Esophagus muscularis mucosa (tissue), 3 donors: ENCODE measurements at regions not wholly inside any gene's neighbourhood (a gene's known extent, or its start where the extent isn't known, plus 50 kb on each side); places are given as distances from the start of the nearest gene placed in this dataset.

Experiments
- CTCF ChIP-seq, 3 experiments: fragments of 200-600 bp in 2 of 3; fragments of 450-650 bp in 1 of 3; sonication (generic) in 2 of 3; IDR thresholded peaks; one replicate each; pipeline ENCODE4 v1.5.1; 2017 to 2019; ENCODE audit warnings: antibody characterized with exemption in 3 of 3, mild to moderate bottlenecking in 2 of 3, moderate library complexity in 1 of 3
- POLR2A ChIP-seq: fragments of 450-650 bp; IDR thresholded peaks from one replicate; pipeline ENCODE4 v1.6.1; 2017; ENCODE audit warnings: antibody characterized with exemption, moderate library complexity, mild to moderate bottlenecking, low read depth

DNA sequence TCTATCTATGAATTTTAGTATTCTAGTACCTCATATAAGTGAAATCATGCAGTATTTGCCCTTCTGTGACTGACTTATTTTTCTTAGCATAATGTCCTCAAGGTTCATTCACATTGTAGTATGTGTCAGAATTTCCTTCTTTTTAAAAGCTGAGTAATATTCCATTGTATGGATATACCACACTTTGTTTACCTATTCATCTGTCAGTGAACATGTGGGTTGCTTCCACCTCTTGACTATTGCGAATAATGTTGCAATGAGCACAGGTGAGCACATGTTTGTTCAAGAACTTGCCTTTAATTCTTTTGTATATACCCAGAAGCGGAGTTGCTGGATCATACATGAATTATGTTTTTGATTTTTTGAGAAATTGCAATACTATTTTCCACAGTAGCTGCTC lies 187.4 kb upstream of the RBMS1 start:
- TF ChIP-seq CTCF (IDR thresholded peaks at IDR 0.05) (no peak), POLR2A (no peak)
